Posterior cingulate gyrus (tissue), 11 donors: ENCODE measurements at regions not wholly inside any gene's neighbourhood (a gene's known extent, or its start where the extent isn't known, plus 50 kb on each side); places are given as distances from the start of the nearest gene placed in this dataset.
"Not testable (repeated sequence)": the region's sequence is repeated elsewhere in the genome, so short reads cannot be mapped to it uniquely, and the experiment has no call there.

Experiments
- DNase-seq, 10 donors: peaks; one replicate each; pipeline versions ENCODE4 v3.0.0 to v3.0.0-alpha.2; 2020 to 2021; ENCODE audit warnings: mixed read lengths in 3 of 10
- intact Hi-C: fragments of 100-400 bp; cut with DNase I; formaldehyde crosslinking; loops from one replicate; pipeline ENCODE4 v1.15.1; 2023

- DNase-seq, result no peak
- intact Hi-C loops, result no loop called here
Measured at GRCh38 chr1:172793823-172794222, 134.9 kb downstream of the FASLG start.

- DNase-seq, result no peak
- intact Hi-C loops, result no loop called here
Measured at GRCh38 chr1:172795741-172796140, 136.8 kb downstream of the FASLG start.

GRCh38 chr1:172799804-172800203 lies 140.9 kb downstream of the FASLG start:
- DNase-seq, intact Hi-C loops: not testable (repeated sequence)

GRCh38 chr1:172801771-172802322 lies 142.9 kb downstream of the FASLG start:
- intact Hi-C loops, result no loop called here
- DNase-seq, result no peak

GRCh38 chr1:172809750-172810149 lies 150.8 kb downstream of the FASLG start:
- no peak for DNase-seq

GRCh38 chr1:172810480-172811175 lies 151.7 kb downstream of the FASLG start:
- intact Hi-C loops, result no loop called here
- DNase-seq, result no peak

More at GRCh38 chr1:172809750-172810149, 150.8 kb downstream of the FASLG start:
- intact Hi-C loops, result no loop called here

GRCh38 chr1:172811694-172812093 lies 152.8 kb downstream of the FASLG start:
- intact Hi-C loops, result no loop called here
- no peak for DNase-seq

- intact Hi-C loops, result no loop called here
- DNase-seq, result no peak
Measured at GRCh38 chr1:172812118-172812517, 153.2 kb downstream of the FASLG start.

- no peak for DNase-seq
- intact Hi-C loops, result no loop called here
Measured at GRCh38 chr1:172813330-172813729, 154.4 kb downstream of the FASLG start.

GRCh38 chr1:172814428-172814827 lies 155.5 kb downstream of the FASLG start:
- DNase-seq, result no peak
- intact Hi-C loops, result no loop called here

- intact Hi-C loops, result no loop called here
- DNase-seq, result no peak
Measured at GRCh38 chr1:172815740-172816139, 156.8 kb downstream of the FASLG start.

GRCh38 chr1:172818841-172819527 lies 160.1 kb downstream of the FASLG start:
- intact Hi-C loops, result no loop called here
- DNase-seq, result no peak

GRCh38 chr1:172820475-172821158 lies 161.7 kb downstream of the FASLG start:
- intact Hi-C loops, result loop anchor here (10.0 kb wide), 1 partner anchor 1004 kb away; the partner anchor contains the start of genes CENPL and DARS2
- no peak for DNase-seq

- intact Hi-C loops, result loop anchor here (10.0 kb wide), 1 partner anchor 1003 kb away; the partner anchor contains the start of genes CENPL and DARS2
- no peak for DNase-seq
Measured at GRCh38 chr1:172821609-172822274, 162.8 kb downstream of the FASLG start.

GRCh38 chr1:172822886-172823285 lies 164.0 kb downstream of the FASLG start:
- intact Hi-C loops, result loop anchor here (10.0 kb wide), 1 partner anchor 1002 kb away; the partner anchor contains the start of genes CENPL and DARS2
- no peak for DNase-seq

- intact Hi-C loops, result loop anchor here (10.0 kb wide), 1 partner anchor 1001 kb away; the partner anchor contains the start of genes CENPL and DARS2
- no peak for DNase-seq
Measured at GRCh38 chr1:172823534-172823933, 164.6 kb downstream of the FASLG start.

- no peak for DNase-seq
- intact Hi-C loops, result loop anchor here (10.0 kb wide), 1 partner anchor 1001 kb away; the partner anchor contains the start of genes CENPL and DARS2
Measured at GRCh38 chr1:172824209-172824608, 165.3 kb downstream of the FASLG start.

GRCh38 chr1:172826096-172826741 lies 167.3 kb downstream of the FASLG start:
- intact Hi-C loops, result loop anchor here (5.0 to 10.0 kb wide), 2 partner anchors 376 to 999 kb away; partner anchors contain the start of genes CENPL and DARS2
- DNase-seq, result no peak

GRCh38 chr1:172827301-172827700 lies 168.4 kb downstream of the FASLG start:
- DNase-seq, result no peak
- intact Hi-C loops, result loop anchor here (5.0 to 10.0 kb wide), 2 partner anchors 375 to 998 kb away; partner anchors contain the start of genes CENPL and DARS2
